Activated B cell treated with CpG ODN at 0.5 μM for 24 hours (primary cell): ENCODE measurements at regions not wholly inside any gene's neighbourhood (a gene's known extent, or its start where the extent isn't known, plus 50 kb on each side); places are given as distances from the start of the nearest gene placed in this dataset.

Source experiments
- ATAC-seq: fragments of 200-7000 bp; cut with Tn5 transposase; one replicate; pipeline ENCODE4 v1.10.0; 2021; ENCODE audit warnings: low read depth, mild to moderate bottlenecking, moderate library complexity
- CTCF ChIA-PET: fragments of 350-600 bp; sonication (Branson Sonifier 250); formaldehyde crosslinking; loops from one replicate; lab custom pipeline; 2021; ENCODE audit warnings: antibody characterized with exemption; lab: Charles Lee
- POLR2A ChIA-PET: fragments of 350-600 bp; sonication (Branson Sonifier 250); formaldehyde crosslinking; loops from one replicate; lab custom pipeline; 2021; ENCODE audit warnings: antibody characterized with exemption; lab: Charles Lee
- DNase-seq: peaks from one replicate; pipeline ENCODE4 v3.0.0; 2022
- H3K27ac Mint-ChIP-seq: one replicate; pipeline ENCODE4 v1.8.0; 2020; ENCODE audit warnings: mixed read lengths
- H3K27me3 Mint-ChIP-seq: one replicate; pipeline ENCODE4 v1.8.0; 2021; ENCODE audit warnings: mixed read lengths
- H3K36me3 Mint-ChIP-seq: one replicate; pipeline ENCODE4 v1.8.0; 2021; ENCODE audit warnings: low read depth, mixed read lengths
- H3K4me1 Mint-ChIP-seq: one replicate; pipeline ENCODE4 v1.8.0; 2021; ENCODE audit warnings: mixed read lengths
- H3K4me3 Mint-ChIP-seq: one replicate; pipeline ENCODE4 v1.8.0; 2020; ENCODE audit warnings: mild to moderate bottlenecking, mixed read lengths
- H3K9me3 Mint-ChIP-seq: one replicate; pipeline ENCODE4 v1.8.0; 2020; ENCODE audit warnings: mixed read lengths
- CTCF ChIP-seq: fragments of 200-600 bp; IDR thresholded peaks from one replicate; pipeline ENCODE4 v1.8.0; 2022; ENCODE audit warnings: antibody characterized with exemption, mild to moderate bottlenecking
- intact Hi-C: fragments of 100-400 bp; cut with micrococcal nuclease; formaldehyde crosslinking; loops from one replicate; pipeline ENCODE4 v1.15.1; 2024

GRCh38 chr18:76149734-76150133 lies 345.3 kb downstream of the ZNF516 start:
- intact Hi-C loops: no loop called here
- Mint-ChIP-seq H3K27ac (no peak overlapping the region), H3K27me3 (no peaks in the 10 kb centered on the region), H3K4me1 (no peaks in the 10 kb centered on the region), H3K4me3 (no peak overlapping the region), H3K9me3 (no peaks in the 10 kb centered on the region), H3K36me3 (no peaks in the 10 kb centered on the region)
- TF ChIP-seq CTCF: no peak
- DNase-seq (no peak), ATAC-seq (no peak)
- ChIA-PET POLR2A (no interaction called here), CTCF (no interaction called here)

GRCh38 chr18:76149284-76149683 lies 345.8 kb downstream of the ZNF516 start:
- no peaks in the 10 kb centered on the region for H3K27me3 Mint-ChIP-seq
- no peak for DNase-seq
- ChIA-PET POLR2A (no interaction called here), CTCF (no interaction called here)
- H3K9me3 Mint-ChIP-seq: no peaks in the 10 kb centered on the region
- no peak overlapping the region for H3K4me3 Mint-ChIP-seq
- no peaks in the 10 kb centered on the region for H3K36me3 Mint-ChIP-seq
- TF ChIP-seq CTCF: no peak
- intact Hi-C loops: no loop called here
- H3K27ac Mint-ChIP-seq: no peak overlapping the region
- no peaks in the 10 kb centered on the region for H3K4me1 Mint-ChIP-seq
- no peak for ATAC-seq

- no peaks in the 10 kb centered on the region for H3K36me3 Mint-ChIP-seq
- H3K4me1 Mint-ChIP-seq: no peaks in the 10 kb centered on the region
- ATAC-seq (no peak), DNase-seq (no peak)
- no peak for TF ChIP-seq CTCF
- no peaks in the 10 kb centered on the region for H3K9me3 Mint-ChIP-seq
- H3K4me3 Mint-ChIP-seq: no peak overlapping the region
- intact Hi-C loops: no loop called here
- POLR2A ChIA-PET: no interaction called here
- no peaks in the 10 kb centered on the region for H3K27me3 Mint-ChIP-seq
- CTCF ChIA-PET: no interaction called here
- H3K27ac Mint-ChIP-seq: no peak overlapping the region
These were observed 349.3 kb downstream of the ZNF516 start for GRCh38 chr18:76145521-76146376.

- Mint-ChIP-seq H3K4me3 (no peak overlapping the region), H3K4me1 (no peaks in the 10 kb centered on the region), H3K36me3 (no peaks in the 10 kb centered on the region), H3K27me3 (no peaks in the 10 kb centered on the region), H3K27ac (no peak overlapping the region), H3K9me3 (no peaks in the 10 kb centered on the region)
- POLR2A ChIA-PET: no interaction called here
- DNase-seq (no peak), ATAC-seq (no peak)
- TF ChIP-seq CTCF: no peak
- intact Hi-C loops: no loop called here
- CTCF ChIA-PET: no interaction called here
These were observed 350.2 kb downstream of the ZNF516 start for GRCh38 chr18:76144844-76145243.

GRCh38 chr18:76142611-76143010 lies 352.4 kb downstream of the ZNF516 start:
- no peak for DNase-seq
- intact Hi-C loops: no loop called here
- Mint-ChIP-seq H3K27ac (no peak overlapping the region), H3K4me3 (no peak overlapping the region), H3K27me3 (no peaks in the 10 kb centered on the region), H3K36me3 (no peaks in the 10 kb centered on the region), H3K4me1 (no peaks in the 10 kb centered on the region), H3K9me3 (no peaks in the 10 kb centered on the region)
- TF ChIP-seq CTCF: no peak
- POLR2A ChIA-PET: no interaction called here
- no peak for ATAC-seq
- CTCF ChIA-PET: no interaction called here
